GM19372 (cell line): ENCODE measurements at regions not wholly inside any gene's neighbourhood (a gene's known extent, or its start where the extent isn't known, plus 50 kb on each side); places are given as distances from the start of the nearest gene placed in this dataset.
"Not testable (repeated sequence)": the region's sequence is repeated elsewhere in the genome, so short reads cannot be mapped to it uniquely, and the experiment has no call there.

Source experiments
- ATAC-seq: cut with Tn5 transposase; IDR thresholded peaks from one replicate; pipeline ENCODE4 v1.9.1; 2021; ENCODE audit warnings: mild to moderate bottlenecking, low read depth, moderate library complexity; ENCODE audit not compliant: unreplicated experiment

DNA sequence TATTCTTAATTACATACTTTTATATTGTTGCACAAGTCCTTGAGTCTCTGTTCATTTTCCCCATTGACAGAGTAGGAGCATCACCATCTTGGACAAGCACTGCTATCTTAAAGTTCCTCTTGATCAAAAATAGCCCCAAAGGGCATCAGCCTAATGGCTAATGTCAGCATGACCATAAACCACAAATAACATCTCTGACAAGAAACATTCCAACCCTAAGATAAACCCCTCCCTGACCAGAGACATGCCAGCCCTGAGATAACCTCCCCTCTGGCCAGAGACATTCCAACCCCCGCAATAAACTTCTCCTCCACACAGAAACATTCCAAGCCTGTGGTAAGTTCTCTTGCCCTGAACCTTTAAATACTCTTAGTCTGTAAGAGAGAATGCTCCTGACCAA lies 293.7 kb downstream of the ANXA1 start:
- ATAC-seq: not testable (repeated sequence)

DNA sequence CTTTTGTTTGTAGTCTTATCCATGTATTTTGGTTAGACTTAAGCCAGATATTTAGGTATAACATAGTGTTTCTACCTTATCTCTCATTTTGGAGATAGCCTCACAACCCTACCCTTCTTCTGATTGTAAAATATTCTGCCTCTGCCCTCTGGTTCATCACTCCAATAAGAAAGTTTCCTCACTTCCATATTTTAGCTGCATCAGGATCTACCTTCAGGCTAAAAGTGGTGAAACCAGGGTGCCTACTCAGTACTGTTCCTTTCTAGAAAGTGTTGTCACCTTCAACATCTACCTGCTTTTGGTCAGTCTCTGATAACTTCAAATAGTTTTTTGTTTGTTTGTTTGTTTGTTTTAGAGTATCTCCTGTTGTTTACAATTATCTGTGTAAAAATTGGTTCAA lies 294.6 kb downstream of the ANXA1 start:
- no peak for ATAC-seq

DNA sequence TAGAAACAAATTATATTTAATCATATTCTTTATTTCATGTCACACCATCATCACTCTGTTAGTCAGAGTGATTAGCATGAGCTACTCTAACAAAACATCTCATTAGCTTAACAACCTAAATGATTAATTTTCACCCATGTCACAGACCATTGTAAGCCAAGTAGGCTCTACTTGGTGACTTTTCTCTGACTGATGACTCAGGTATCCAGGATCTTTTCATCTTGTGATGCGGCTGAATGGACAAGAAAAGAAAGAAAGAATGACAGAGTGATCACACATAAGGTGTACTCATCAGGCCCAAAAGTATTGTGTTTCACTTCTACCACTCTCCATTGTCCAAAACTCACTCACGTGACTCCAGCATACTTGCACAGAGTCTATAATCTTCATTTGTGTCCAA lies 299.3 kb downstream of the ANXA1 start:
- ATAC-seq: no peak

DNA sequence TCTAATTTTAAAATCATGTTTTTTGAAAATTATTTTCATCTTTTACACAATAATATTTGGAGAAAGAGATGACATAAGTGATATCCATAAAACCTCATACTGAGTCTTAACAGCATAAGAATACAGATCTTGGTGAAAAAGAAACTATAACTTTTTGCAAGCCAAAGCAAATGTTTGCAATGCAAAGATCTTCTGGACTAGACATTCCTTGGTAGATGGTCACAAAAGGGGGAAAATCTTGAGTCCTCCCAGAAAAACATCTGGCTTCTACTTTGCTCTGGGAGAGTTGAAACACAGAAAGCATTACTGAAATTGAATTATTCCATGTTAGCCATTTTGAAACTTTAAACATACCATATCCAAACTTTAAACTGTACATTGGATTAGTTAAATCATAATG lies 308.2 kb downstream of the ANXA1 start:
- ATAC-seq: no peak

DNA sequence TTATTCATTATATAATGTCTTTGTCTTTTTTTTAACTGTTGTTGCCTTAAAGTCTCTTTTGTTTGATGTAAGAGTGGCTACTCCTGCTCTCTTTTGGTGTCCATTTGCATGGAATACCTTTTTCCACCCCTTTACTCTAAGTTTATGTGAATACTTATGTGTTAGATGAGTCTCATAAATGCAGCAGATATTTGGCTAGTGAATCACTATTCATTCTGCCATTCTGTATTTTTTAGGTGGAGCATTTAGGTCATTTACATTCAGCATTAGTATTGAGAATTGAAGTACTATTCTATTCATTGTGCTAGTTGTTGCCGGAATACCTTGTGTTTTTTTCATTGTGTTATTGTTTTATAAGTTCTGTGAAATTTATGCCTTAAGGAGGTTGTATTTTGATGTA lies 317.1 kb downstream of the ANXA1 start:
- ATAC-seq: no peak

DNA sequence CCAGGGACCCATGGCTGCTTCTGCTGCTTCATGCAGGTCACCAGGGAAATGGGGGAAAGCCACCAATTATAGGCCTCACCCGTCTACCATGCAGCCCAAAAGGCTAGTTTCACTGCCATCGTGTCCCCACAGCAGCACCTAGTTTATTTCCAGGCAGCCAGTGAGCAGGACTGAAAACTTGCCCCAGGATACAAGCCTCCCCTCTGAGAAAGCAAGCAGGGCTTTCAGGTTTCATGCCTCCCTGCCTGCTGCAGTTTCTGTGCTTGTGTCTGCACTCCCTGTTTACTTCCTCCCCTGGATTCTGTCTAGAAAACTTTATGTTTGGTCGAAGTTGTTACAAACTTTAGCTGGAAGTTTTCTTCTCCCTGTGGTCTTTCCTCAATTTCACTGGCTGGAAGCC lies 319.1 kb downstream of the ANXA1 start:
- no peak for ATAC-seq

DNA sequence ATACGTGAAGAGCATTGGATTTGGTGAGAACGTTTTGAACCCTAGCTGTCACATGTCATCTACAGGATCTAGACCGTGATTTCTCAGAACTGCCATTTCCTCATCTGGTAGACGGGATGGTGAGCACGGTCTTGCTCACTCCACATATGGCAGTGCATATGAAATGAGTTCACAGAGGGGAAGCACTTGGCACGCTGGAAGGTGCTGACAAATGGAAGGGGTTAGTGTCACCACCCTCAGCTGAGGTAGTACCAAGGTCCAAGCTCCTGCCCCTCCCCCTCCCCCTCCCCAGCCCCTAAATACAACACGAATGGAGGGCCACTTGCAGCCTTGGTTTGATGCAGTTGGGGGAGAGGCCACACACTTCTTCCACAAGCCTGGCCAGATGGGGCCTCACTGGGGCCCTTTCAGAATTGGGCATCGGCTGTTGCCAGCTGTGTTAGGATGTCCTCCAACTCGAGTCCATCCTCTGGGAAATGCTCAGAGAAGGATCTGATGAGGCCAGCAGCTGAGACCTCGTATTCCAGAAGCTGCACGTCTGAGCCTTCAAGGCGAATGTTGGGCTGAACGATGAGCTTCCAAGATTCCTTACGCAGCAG lies 322.4 kb downstream of the ANXA1 start:
- no peak for ATAC-seq

DNA sequence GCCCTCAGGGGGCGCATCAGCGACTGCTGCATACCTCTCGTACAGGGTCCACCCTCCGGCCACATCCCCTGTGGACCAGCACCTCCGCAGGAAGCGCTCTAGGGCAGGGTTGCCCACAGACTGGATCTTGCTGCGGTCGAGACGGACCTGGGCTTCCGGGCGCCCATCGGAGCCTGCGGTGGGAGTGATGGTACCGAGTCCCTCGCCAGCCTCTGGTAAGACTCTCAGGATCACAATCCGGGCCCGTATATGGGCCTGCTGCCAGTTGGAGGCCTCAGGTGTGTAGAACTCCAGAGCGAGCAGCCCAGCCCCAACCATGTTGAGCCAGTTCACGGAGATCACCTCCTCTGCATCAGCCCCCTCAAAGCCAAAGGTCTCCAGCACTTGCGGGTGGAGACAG lies 323.0 kb downstream of the ANXA1 start:
- ATAC-seq: no peak

DNA sequence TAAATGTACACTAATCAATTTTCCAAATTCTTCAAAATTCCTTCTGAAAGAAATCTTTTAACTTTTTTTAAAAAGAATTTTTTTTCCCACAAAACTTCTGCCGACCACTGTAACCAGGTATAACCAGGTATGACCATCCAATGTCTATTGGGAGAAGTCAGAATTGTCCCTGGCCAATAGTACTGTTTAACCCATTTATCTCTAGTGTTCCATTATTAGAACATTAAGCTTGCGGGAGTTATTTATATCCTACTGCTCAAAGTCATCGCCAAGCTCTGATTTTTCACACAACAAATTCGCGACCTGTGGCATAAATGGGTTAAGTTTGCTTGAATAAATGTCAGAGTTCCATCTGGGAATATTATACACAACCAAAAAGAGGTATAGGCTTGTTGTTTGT lies 343.2 kb downstream of the ANXA1 start:
- no peak for ATAC-seq

DNA sequence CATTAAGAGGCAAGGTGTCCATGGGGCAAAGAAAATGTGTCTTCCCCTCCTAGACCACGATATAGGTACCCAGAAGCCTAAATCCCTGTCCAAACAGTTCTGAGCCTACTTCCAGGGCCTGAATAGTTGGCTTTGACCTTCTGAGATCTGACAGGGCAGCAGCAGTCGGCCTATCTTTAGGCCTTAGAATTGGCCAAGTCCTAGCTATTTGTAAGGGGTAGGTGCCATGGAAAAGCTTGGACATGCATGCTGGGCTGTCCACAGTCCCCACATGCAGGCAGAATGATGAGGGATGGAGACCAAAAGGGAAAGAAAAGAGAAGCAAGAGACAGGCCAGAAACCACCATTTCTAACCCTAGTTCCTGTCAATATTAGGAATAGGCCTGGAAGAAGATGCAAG lies 346.1 kb downstream of the ANXA1 start:
- no peak for ATAC-seq

DNA sequence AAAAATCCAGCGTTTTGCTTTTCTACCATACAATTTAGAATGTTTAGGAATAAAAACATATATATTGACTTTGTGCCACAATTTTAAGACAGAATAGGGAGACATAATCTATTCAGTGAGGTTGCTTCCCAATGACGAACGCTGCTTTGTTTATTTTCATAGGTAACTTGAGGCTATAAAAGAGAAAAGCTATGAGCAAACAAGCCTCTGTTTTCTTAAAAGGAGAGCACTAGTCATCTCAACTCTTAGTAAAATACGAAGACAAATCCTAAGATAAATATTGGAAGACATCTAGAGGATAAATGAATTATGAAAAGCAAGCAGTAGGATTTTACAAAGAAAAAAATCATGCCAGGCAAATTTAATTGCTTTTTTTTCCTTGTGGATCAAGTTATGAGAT lies 363.6 kb downstream of the ANXA1 start:
- ATAC-seq: no peak

DNA sequence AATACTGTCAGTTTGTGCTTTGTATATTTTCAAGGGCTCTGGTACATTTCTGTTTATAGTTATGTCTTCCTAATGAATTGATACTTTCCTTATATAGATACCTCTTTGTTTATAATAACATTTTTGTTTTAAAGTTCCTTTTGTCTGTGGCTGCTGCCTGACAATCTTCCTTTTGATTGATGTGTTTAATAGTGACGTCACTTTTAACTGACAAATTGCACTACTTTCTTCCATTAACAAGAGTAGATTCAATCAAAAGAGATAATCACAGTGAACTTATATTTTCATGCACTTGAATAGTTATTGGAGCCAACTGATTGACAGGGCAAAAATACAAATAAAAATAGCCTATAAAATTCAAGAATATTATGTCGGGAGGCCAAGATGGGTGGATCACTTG lies 371.7 kb downstream of the ANXA1 start:
- no peak for ATAC-seq

DNA sequence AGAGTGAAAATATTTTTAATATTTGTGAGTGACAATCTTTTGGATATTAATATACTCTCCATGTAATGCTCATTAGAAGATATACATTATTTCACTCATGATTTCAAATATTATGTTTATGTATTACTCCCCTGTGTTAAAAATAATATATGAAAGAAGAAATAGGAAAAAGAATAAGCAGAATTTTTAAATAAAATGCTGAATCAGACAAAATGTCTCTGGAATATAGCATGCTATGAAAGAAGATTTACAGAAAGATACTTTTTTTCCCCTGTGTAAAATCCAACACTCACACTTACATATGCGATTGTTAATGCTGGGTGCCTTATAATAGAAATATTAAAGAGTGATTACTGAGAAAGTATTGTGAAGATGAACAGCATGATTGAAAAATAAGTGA lies 373.7 kb downstream of the ANXA1 start:
- no peak for ATAC-seq

DNA sequence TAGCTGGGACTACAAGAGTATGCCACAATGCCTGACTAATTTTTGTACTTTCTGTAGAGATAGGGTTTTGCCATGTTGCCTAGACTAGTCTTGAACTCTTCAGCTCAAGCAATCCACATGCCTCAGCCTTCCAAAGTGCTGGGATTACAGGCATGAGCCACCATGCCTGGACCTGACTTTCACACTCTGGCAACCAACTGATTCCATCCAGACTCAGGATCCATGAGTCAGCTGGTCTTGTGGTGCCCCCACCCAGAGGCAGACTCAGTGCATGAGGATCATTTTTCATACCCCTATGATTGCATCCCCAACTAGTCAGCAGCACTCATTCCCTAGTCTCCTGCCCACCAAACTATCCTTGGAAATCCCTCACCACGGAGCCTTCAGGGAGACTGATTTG lies 375.9 kb downstream of the ANXA1 start:
- no peak for ATAC-seq

DNA sequence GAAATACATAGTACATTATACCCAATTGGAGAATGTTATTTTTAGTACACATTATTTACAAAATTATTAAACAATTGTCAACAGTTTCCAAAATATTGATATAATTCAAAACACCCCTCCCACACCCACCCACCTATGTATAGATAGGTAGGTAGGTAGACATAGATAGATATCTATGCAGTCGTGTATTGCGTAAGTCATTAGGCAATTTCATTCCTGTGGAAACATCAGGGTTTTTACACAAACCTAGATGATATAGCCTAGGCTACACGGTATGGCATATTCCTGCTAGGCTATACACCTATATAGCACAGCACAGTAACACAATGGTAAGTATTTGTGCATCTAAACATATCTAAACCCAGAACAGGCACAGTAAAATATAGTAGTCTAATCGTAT lies 377.3 kb downstream of the ANXA1 start:
- no peak for ATAC-seq

DNA sequence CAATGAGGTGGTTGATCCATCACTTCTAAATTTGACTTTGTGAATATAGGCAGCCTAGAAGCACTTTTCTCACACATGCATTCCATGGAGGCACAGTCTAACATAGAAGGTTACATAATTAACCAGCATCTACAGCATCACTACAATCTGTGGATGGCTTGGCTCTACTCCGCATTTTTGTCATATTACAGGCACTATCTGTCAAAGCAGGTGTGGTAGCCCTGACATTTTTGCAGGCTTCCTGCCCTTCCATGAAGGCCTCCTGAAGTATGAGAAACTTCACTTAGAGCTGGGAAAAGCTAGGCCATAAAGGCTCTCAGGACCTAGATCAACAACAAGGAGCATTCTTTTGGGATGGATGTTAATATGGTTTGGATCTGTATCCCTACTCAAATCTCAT lies 378.0 kb downstream of the ANXA1 start:
- ATAC-seq: no peak

DNA sequence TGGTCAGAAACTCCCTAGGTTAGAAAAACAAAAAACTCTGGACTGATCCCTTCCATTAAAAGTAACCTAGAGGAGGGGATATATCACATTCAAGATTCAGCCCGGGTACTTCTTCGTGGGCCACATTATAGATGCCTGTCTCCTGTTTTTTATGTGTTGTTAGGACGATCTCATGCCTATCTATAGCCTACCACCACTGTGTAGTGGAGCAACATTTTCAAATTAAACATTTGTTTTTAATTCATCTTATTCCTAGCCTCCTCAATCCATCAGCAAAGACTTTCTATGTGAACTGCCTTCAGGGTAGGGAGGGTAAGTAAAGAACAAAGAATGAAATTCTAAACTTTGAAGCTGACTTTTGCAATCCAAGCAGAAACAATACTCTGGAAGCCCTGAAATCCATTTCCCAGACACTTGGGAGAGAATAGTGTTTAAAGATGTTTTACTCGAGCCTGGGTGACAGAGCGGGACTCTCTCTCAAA lies 379.4 kb downstream of the ANXA1 start:
- ATAC-seq: no peak

DNA sequence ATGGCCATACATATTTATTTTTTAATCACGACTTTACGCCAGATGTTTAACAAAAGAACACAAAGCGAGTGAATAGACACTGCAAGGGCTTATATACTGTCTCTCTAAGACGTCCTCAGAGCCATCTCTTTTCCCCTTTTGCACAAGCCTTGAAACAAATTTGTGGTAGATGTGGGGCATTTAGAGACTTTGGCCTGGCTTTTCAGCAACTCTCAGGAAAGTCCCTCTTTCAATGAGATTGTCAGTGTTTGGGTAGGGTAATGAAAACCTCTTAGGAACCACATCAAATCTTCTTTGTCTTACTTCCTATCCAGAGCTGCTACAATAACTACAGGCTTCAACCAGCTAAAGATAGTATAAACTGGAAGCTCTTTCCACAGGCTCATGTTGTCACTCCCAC lies 380.0 kb downstream of the ANXA1 start:
- ATAC-seq: peak; percentile 88

DNA sequence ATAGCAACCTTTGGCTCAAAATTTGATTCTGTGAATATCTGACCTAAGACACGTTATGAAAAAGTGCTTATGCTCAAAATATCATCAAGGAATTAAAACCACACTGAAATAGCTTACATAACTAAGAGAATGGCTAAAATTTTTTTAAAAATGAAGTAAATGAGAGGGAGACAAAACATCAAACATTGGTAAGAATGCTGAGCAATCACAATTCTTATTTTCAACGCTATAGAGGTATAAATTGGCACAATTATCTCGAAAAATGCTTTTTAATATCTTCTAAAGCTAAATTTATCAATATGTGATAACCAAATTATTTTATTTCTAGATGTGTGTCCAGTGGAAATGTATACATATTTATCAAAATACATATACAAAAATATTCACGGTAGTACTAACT lies 381.3 kb downstream of the ANXA1 start:
- no peak for ATAC-seq

DNA sequence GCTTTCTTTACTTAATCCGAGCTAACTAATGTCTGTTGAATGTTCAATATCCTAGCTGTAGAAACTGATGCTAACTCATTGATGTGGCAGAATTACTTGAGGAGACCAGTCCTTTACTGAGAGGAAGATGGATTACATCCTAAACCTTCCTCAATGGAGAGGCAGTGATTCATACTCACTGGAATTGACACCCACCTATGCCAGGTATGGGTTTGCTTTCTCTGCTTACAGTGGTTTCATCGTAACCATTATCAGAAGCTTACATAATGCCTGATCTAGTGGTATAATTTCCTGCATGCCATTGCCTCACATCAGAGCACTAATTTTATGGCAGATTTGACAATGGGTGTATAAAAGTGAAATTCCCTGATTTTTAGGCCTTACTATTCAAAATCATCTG lies 384.7 kb downstream of the ANXA1 start:
- no peak for ATAC-seq

DNA sequence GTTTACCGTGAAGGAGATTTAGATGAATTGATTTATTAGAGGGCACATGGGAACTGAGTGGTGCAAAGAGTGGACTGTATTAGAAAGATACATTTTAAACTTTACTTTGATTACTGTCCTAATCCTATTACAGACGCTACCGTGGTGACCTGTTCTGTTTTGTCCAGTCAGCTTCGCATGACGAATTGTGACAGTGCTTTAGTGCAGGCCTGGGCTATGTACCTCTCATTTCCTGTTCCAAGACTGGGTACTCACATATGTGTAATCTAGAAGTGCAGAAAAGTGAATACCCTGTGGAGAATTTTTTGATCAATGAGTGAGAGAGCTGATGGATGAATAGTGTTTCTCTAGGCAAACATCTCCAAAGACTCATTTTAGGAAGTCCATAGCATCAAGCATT lies 385.9 kb downstream of the ANXA1 start:
- ATAC-seq: no peak

DNA sequence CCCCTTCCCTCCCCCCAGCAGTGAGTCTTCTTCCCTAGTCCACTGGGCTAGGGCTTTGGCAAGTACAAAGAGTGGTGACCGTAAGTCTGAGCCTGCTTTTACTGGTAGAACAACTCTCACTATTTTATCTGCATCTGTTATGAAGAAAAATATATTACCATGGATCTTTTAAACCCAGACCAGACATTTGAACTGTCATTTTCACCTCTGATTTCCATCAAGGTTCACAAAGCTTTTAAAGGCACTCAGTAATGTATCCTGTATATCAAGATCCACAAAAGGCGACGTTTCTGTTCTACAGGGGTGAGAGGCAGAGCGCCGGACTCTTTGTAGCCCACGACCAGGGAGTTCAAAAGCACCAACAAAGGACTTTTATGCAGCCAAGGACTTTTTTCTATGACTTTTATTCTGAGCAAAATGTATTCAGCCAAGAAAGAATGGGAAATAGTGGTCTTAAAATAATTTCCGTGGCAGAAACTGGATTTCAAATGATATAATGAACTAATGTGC lies 388.3 kb downstream of the ANXA1 start:
- no peak for ATAC-seq

DNA sequence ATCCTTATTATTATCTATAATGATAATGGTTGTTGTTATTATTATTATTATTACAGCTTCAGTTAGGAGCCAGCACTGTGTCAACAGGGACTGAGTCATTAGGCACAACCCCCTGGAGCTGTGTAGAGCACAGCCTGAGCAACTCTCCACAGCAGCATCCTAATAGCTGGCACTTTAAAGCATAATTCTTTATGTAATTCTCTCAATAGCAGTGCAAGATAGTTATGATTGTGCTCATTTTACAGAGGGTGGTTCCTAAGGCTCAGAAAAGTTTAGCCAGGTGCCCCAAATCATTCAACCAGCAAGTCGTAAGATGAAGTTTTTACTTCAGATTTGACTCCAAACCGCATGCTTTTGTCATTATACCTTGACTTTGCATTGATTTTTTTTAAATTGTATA lies 390.3 kb downstream of the ANXA1 start:
- ATAC-seq: no peak
